CD14-positive monocyte (primary cell): ENCODE measurements at regions not wholly inside any gene's neighbourhood (a gene's known extent, or its start where the extent isn't known, plus 50 kb on each side); places are given as distances from the start of the nearest gene placed in this dataset.

Source experiments
- DNase-seq, 3 donors: peaks; one replicate each; pipeline ENCODE4 v3.0.0-alpha.2; 2011 to 2022
- H2AFZ ChIP-seq: 2 replicates; pipeline ENCODE4 v1.6.0; 2012; ENCODE audit warnings: mild to moderate bottlenecking, low read depth, low read length, inconsistent platforms; ENCODE audit not compliant: insufficient read depth, poor library complexity, severe bottlenecking
- H3K27ac ChIP-seq, 2 donors: 1 replicate in 1 of 2; 2 replicates in 1 of 2; pipeline ENCODE4 v1.5.1; 2012 to 2013; ENCODE audit warnings: low read length in 2 of 2, control low read depth in 1 of 2, inconsistent platforms in 1 of 2, low read depth in 1 of 2, mild to moderate bottlenecking in 1 of 2
- H3K27me3 ChIP-seq, 2 donors: one replicate each; pipeline versions ENCODE4 v1.6.0 to v1.6.1; 2011 to 2013; ENCODE audit warnings: low read length in 2 of 2; ENCODE audit not compliant: control insufficient read depth in 2 of 2, insufficient read depth in 2 of 2
- H3K36me3 ChIP-seq, 2 donors: replicated peaks in 1 of 2; 1 replicate in 1 of 2; 2 replicates in 1 of 2; pipeline versions ENCODE4 v1.5.1 to v1.6.1; 2012 to 2013; ENCODE audit warnings: low read length in 2 of 2, control low read depth in 1 of 2, inconsistent platforms in 1 of 2, mild to moderate bottlenecking in 1 of 2; ENCODE audit not compliant: insufficient read depth in 2 of 2, control insufficient read depth in 1 of 2
- H3K4me1 ChIP-seq, 2 donors: 1 replicate in 1 of 2; 2 replicates in 1 of 2; pipeline versions ENCODE4 v1.5.1 to v1.6.1; 2012 to 2013; ENCODE audit warnings: low read length in 2 of 2, control low read depth in 1 of 2, inconsistent platforms in 1 of 2, mild to moderate bottlenecking in 1 of 2, moderate library complexity in 1 of 2; ENCODE audit not compliant: insufficient read depth in 2 of 2, control insufficient read depth in 1 of 2
- H3K4me2 ChIP-seq: replicated peaks from 2 replicates; pipeline ENCODE3; 2012; ENCODE audit warnings: low read length, moderate library complexity, mild to moderate bottlenecking; ENCODE audit not compliant: poor library complexity, severe bottlenecking; ENCODE audit errors: extremely low read depth
- H3K4me3 ChIP-seq, 3 experiments: fragments of 200-600 bp in 1 of 3; sonication (generic) in 1 of 3; replicated peaks in 1 of 3; 1 replicate in 2 of 3; 2 replicates in 1 of 3; pipeline ENCODE4 v1.5.1; 2011 to 2013; ENCODE audit warnings: low read length in 3 of 3, mild to moderate bottlenecking in 3 of 3, control low read depth in 2 of 3, low read depth in 2 of 3, inconsistent platforms in 1 of 3, moderate library complexity in 1 of 3
- H3K79me2 ChIP-seq: 2 replicates; pipeline ENCODE4 v1.6.0; 2012; ENCODE audit warnings: mild to moderate bottlenecking, control low read depth, inconsistent platforms, low read length, moderate library complexity; ENCODE audit not compliant: insufficient read depth
- H3K9ac ChIP-seq: 2 replicates; pipeline ENCODE4 v1.6.0; 2017; ENCODE audit warnings: low read length, mild to moderate bottlenecking; ENCODE audit not compliant: insufficient read depth, poor library complexity, severe bottlenecking
- H3K9me3 ChIP-seq, 2 donors: replicated peaks in 1 of 2; 1 replicate in 1 of 2; 2 replicates in 1 of 2; pipeline versions ENCODE4 v1.5.1 to v1.6.1; 2012 to 2013; ENCODE audit warnings: low read length in 2 of 2, control low read depth in 1 of 2; ENCODE audit not compliant: control insufficient read depth in 1 of 2, insufficient read depth in 1 of 2
- H4K20me1 ChIP-seq: 2 replicates; pipeline ENCODE4 v1.6.0; 2012; ENCODE audit warnings: mild to moderate bottlenecking, low read length, control low read depth, moderate library complexity; ENCODE audit not compliant: insufficient read depth
- H3K27ac Mint-ChIP-seq, 7 donors: one replicate each; pipeline ENCODE4 v1.8.0; 2020; ENCODE audit warnings: mild to moderate bottlenecking in 7 of 7, mixed read lengths in 7 of 7, moderate library complexity in 6 of 7, inconsistent platforms in 2 of 7
- H3K27me3 Mint-ChIP-seq, 3 donors: one replicate each; pipeline ENCODE4 v1.8.0; 2021 to 2022; ENCODE audit warnings: low read depth in 3 of 3, mild to moderate bottlenecking in 3 of 3, mixed read lengths in 3 of 3, moderate library complexity in 3 of 3, inconsistent platforms in 1 of 3
- H3K36me3 Mint-ChIP-seq, 2 donors: one replicate each; pipeline ENCODE4 v1.8.0; 2020; ENCODE audit warnings: mixed read lengths in 2 of 2, inconsistent platforms in 1 of 2, mild to moderate bottlenecking in 1 of 2
- H3K4me1 Mint-ChIP-seq: one replicate; pipeline ENCODE4 v1.8.0; 2020; ENCODE audit warnings: mild to moderate bottlenecking, mixed read lengths
- H3K4me3 Mint-ChIP-seq, 2 donors: one replicate each; pipeline ENCODE4 v1.8.0; 2020; ENCODE audit warnings: mild to moderate bottlenecking in 2 of 2, mixed read lengths in 2 of 2, moderate library complexity in 1 of 2
- H3K9me3 Mint-ChIP-seq, 7 donors: one replicate each; pipeline ENCODE4 v1.8.0; 2020 to 2022; ENCODE audit warnings: mixed read lengths in 7 of 7, mild to moderate bottlenecking in 6 of 7, moderate library complexity in 6 of 7, inconsistent platforms in 2 of 7
- WGBS: methylation state at CpG from one replicate; pipeline ENCODE4 v1.1.5; 2013; ENCODE audit warnings: missing lambda C conversion rate; ENCODE audit not compliant: insufficient coverage; 5-methylcytosine and 5-hydroxymethylcytosine counted together
- intact Hi-C, 2 donors: fragments of 100-400 bp; cut with micrococcal nuclease; formaldehyde crosslinking; loops; one replicate each; pipeline versions ENCODE4 v1.15.0 to v1.15.1; 2023
- TF ChIP-seq, protein P1 (sequence below): fragments of 200-600 bp; IDR thresholded peaks from one replicate; pipeline ENCODE4 v1.8.0; 2022; ENCODE audit warnings: antibody characterized with exemption, mild to moderate bottlenecking

DNA sequence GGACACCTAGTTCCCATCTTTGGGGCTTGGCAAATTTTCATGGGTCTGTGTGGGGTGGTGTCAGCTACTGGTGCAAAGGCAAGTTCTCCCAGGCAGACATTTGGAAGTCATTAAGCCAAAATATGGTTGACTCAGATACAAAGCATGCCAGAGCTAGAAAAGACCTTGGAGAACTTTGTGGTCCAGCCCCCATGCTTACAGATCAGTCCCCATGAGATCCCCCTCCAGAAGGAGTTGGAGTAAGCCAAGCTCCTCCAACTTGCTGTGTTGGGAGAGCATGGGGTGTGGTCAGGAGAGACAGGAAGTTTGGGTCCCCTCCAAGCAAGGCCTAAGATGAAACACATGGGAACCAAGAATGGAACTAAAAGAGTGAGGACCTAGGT, 224.5 kb downstream of the CYP26B1 start:
- Histone ChIP-seq H3K4me3 (no peak overlapping the region), H4K20me1 (no peaks in the 10 kb centered on the region), H3K79me2 (no peaks in the 10 kb centered on the region), H3K4me1 (peaks cover 0 to 13% of the 10 kb centered on the region in 2 donors), H3K27ac (no peak overlapping the region), H3K9ac (no peak overlapping the region), H2AFZ (no peak overlapping the region), H3K27me3 (no peaks in the 10 kb centered on the region), H3K4me2 (no peak overlapping the region), H3K36me3 (no peaks in the 10 kb centered on the region), H3K9me3 (peaks cover under 1 to 8% of the 10 kb centered on the region in 2 donors)
- Mint-ChIP-seq H3K36me3 (no peaks in the 10 kb centered on the region), H3K27ac (no peak overlapping the region), H3K27me3 (peaks cover 2 to 8% (median 3%) of the 10 kb centered on the region in 3 donors), H3K4me1 (peaks cover 13% of the 10 kb centered on the region), H3K4me3 (no peak overlapping the region), H3K9me3 (peaks cover 4 to 11% (median 7%) of the 10 kb centered on the region in 7 donors)
- TF ChIP-seq, protein P1, sequence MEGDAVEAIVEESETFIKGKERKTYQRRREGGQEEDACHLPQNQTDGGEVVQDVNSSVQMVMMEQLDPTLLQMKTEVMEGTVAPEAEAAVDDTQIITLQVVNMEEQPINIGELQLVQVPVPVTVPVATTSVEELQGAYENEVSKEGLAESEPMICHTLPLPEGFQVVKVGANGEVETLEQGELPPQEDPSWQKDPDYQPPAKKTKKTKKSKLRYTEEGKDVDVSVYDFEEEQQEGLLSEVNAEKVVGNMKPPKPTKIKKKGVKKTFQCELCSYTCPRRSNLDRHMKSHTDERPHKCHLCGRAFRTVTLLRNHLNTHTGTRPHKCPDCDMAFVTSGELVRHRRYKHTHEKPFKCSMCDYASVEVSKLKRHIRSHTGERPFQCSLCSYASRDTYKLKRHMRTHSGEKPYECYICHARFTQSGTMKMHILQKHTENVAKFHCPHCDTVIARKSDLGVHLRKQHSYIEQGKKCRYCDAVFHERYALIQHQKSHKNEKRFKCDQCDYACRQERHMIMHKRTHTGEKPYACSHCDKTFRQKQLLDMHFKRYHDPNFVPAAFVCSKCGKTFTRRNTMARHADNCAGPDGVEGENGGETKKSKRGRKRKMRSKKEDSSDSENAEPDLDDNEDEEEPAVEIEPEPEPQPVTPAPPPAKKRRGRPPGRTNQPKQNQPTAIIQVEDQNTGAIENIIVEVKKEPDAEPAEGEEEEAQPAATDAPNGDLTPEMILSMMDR = no peak
- DNase-seq = no peak
- intact Hi-C loops = loop anchor here in 1 of 2 donors (10.0 kb wide), 1 partner anchor 822 kb away; no protein-coding TSS in a partner anchor

DNA sequence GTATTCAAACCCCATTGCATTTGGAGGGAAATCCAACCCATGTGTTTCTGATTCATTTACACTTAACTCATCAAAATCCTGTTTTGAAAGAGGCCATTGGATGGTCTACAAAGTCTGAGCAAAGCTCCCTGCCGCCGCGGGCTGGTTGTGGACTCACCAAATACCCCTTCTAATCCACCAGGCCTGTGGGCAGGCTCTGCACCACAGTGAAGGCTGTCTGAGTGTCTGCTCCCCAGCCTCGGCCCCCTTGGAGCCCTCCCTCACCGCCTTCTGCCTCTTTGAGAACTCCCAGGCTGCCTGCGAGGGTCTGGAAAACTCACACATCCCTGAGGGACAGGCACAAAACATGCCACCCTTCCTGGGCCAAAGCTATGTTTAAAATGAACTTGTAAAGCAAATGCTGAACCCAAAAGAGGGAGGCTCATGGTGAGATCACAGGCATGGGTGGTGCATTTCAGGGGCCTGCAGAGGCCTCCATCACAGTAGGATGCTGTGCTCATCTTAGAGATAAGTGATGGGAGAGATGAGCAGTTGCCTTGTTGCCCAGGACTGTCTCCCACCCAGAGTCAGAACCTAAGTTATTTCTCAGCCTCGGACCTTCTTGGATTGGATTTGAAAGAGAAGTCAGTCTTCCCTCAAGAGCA, 225.0 kb downstream of the CYP26B1 start:
- whole genome bisulfite sequencing = 100% methylated on average over 6 of the region's 7 CpGs
- intact Hi-C loops = loop anchor here in 1 of 2 donors (10.0 kb wide), 1 partner anchor 822 kb away; no protein-coding TSS in a partner anchor
- peaks cover 2 to 8% (median 3%) of the 10 kb centered on the region in 3 donors for H3K27me3 Mint-ChIP-seq

More for the DNA sequence above, 225.0 kb downstream of the CYP26B1 start:
- H3K79me2 ChIP-seq = no peaks in the 10 kb centered on the region
- H3K4me3 Mint-ChIP-seq = no peak overlapping the region
- peaks cover 2 to 9% of the 10 kb centered on the region in 2 donors for H3K9me3 ChIP-seq
- no peak overlapping the region for H2AFZ ChIP-seq
- peaks cover 0 to 13% of the 10 kb centered on the region in 2 donors for H3K4me1 ChIP-seq
- H3K4me1 Mint-ChIP-seq = peaks cover 13% of the 10 kb centered on the region
- no peaks in the 10 kb centered on the region for H3K27me3 ChIP-seq
- H3K36me3 ChIP-seq = no peaks in the 10 kb centered on the region
- TF ChIP-seq, protein P1 = no peak
- no peak overlapping the region for H3K9ac ChIP-seq
- no peak overlapping the region for H3K4me3 ChIP-seq
- no peak overlapping the region for H3K27ac Mint-ChIP-seq
- no peak overlapping the region for H3K4me2 ChIP-seq
- H3K9me3 Mint-ChIP-seq = peaks cover 4 to 12% (median 10%) of the 10 kb centered on the region in 7 donors
- no peaks in the 10 kb centered on the region for H4K20me1 ChIP-seq
- H3K36me3 Mint-ChIP-seq = no peaks in the 10 kb centered on the region
- no peak overlapping the region for H3K27ac ChIP-seq
- DNase-seq = no peak
